CD14-positive monocyte (primary cell): ENCODE measurements at regions not wholly inside any gene's neighbourhood (a gene's known extent, or its start where the extent isn't known, plus 50 kb on each side); places are given as distances from the start of the nearest gene placed in this dataset.

Source experiments
- DNase-seq, 3 donors: peaks; one replicate each; pipeline ENCODE4 v3.0.0-alpha.2; 2011 to 2022
- H2AFZ ChIP-seq: 2 replicates; pipeline ENCODE4 v1.6.0; 2012; ENCODE audit warnings: mild to moderate bottlenecking, low read depth, low read length, inconsistent platforms; ENCODE audit not compliant: insufficient read depth, poor library complexity, severe bottlenecking
- H3K27ac ChIP-seq, 2 donors: 1 replicate in 1 of 2; 2 replicates in 1 of 2; pipeline ENCODE4 v1.5.1; 2012 to 2013; ENCODE audit warnings: low read length in 2 of 2, control low read depth in 1 of 2, inconsistent platforms in 1 of 2, low read depth in 1 of 2, mild to moderate bottlenecking in 1 of 2
- H3K27me3 ChIP-seq, 2 donors: one replicate each; pipeline versions ENCODE4 v1.6.0 to v1.6.1; 2011 to 2013; ENCODE audit warnings: low read length in 2 of 2; ENCODE audit not compliant: control insufficient read depth in 2 of 2, insufficient read depth in 2 of 2
- H3K36me3 ChIP-seq, 2 donors: replicated peaks in 1 of 2; 1 replicate in 1 of 2; 2 replicates in 1 of 2; pipeline versions ENCODE4 v1.5.1 to v1.6.1; 2012 to 2013; ENCODE audit warnings: low read length in 2 of 2, control low read depth in 1 of 2, inconsistent platforms in 1 of 2, mild to moderate bottlenecking in 1 of 2; ENCODE audit not compliant: insufficient read depth in 2 of 2, control insufficient read depth in 1 of 2
- H3K4me1 ChIP-seq, 2 donors: 1 replicate in 1 of 2; 2 replicates in 1 of 2; pipeline versions ENCODE4 v1.5.1 to v1.6.1; 2012 to 2013; ENCODE audit warnings: low read length in 2 of 2, control low read depth in 1 of 2, inconsistent platforms in 1 of 2, mild to moderate bottlenecking in 1 of 2, moderate library complexity in 1 of 2; ENCODE audit not compliant: insufficient read depth in 2 of 2, control insufficient read depth in 1 of 2
- H3K4me2 ChIP-seq: replicated peaks from 2 replicates; pipeline ENCODE3; 2012; ENCODE audit warnings: low read length, moderate library complexity, mild to moderate bottlenecking; ENCODE audit not compliant: poor library complexity, severe bottlenecking; ENCODE audit errors: extremely low read depth
- H3K4me3 ChIP-seq, 3 experiments: fragments of 200-600 bp in 1 of 3; sonication (generic) in 1 of 3; replicated peaks in 1 of 3; 1 replicate in 2 of 3; 2 replicates in 1 of 3; pipeline ENCODE4 v1.5.1; 2011 to 2013; ENCODE audit warnings: low read length in 3 of 3, mild to moderate bottlenecking in 3 of 3, control low read depth in 2 of 3, low read depth in 2 of 3, inconsistent platforms in 1 of 3, moderate library complexity in 1 of 3
- H3K79me2 ChIP-seq: 2 replicates; pipeline ENCODE4 v1.6.0; 2012; ENCODE audit warnings: mild to moderate bottlenecking, control low read depth, inconsistent platforms, low read length, moderate library complexity; ENCODE audit not compliant: insufficient read depth
- H3K9ac ChIP-seq: 2 replicates; pipeline ENCODE4 v1.6.0; 2017; ENCODE audit warnings: low read length, mild to moderate bottlenecking; ENCODE audit not compliant: insufficient read depth, poor library complexity, severe bottlenecking
- H3K9me3 ChIP-seq, 2 donors: replicated peaks in 1 of 2; 1 replicate in 1 of 2; 2 replicates in 1 of 2; pipeline versions ENCODE4 v1.5.1 to v1.6.1; 2012 to 2013; ENCODE audit warnings: low read length in 2 of 2, control low read depth in 1 of 2; ENCODE audit not compliant: control insufficient read depth in 1 of 2, insufficient read depth in 1 of 2
- H4K20me1 ChIP-seq: 2 replicates; pipeline ENCODE4 v1.6.0; 2012; ENCODE audit warnings: mild to moderate bottlenecking, low read length, control low read depth, moderate library complexity; ENCODE audit not compliant: insufficient read depth
- H3K27ac Mint-ChIP-seq, 7 donors: one replicate each; pipeline ENCODE4 v1.8.0; 2020; ENCODE audit warnings: mild to moderate bottlenecking in 7 of 7, mixed read lengths in 7 of 7, moderate library complexity in 6 of 7, inconsistent platforms in 2 of 7
- H3K27me3 Mint-ChIP-seq, 3 donors: one replicate each; pipeline ENCODE4 v1.8.0; 2021 to 2022; ENCODE audit warnings: low read depth in 3 of 3, mild to moderate bottlenecking in 3 of 3, mixed read lengths in 3 of 3, moderate library complexity in 3 of 3, inconsistent platforms in 1 of 3
- H3K36me3 Mint-ChIP-seq, 2 donors: one replicate each; pipeline ENCODE4 v1.8.0; 2020; ENCODE audit warnings: mixed read lengths in 2 of 2, inconsistent platforms in 1 of 2, mild to moderate bottlenecking in 1 of 2
- H3K4me1 Mint-ChIP-seq: one replicate; pipeline ENCODE4 v1.8.0; 2020; ENCODE audit warnings: mild to moderate bottlenecking, mixed read lengths
- H3K4me3 Mint-ChIP-seq, 2 donors: one replicate each; pipeline ENCODE4 v1.8.0; 2020; ENCODE audit warnings: mild to moderate bottlenecking in 2 of 2, mixed read lengths in 2 of 2, moderate library complexity in 1 of 2
- H3K9me3 Mint-ChIP-seq, 7 donors: one replicate each; pipeline ENCODE4 v1.8.0; 2020 to 2022; ENCODE audit warnings: mixed read lengths in 7 of 7, mild to moderate bottlenecking in 6 of 7, moderate library complexity in 6 of 7, inconsistent platforms in 2 of 7
- WGBS: methylation state at CpG from one replicate; pipeline ENCODE4 v1.1.5; 2013; ENCODE audit warnings: missing lambda C conversion rate; ENCODE audit not compliant: insufficient coverage; 5-methylcytosine and 5-hydroxymethylcytosine counted together
- intact Hi-C, 2 donors: fragments of 100-400 bp; cut with micrococcal nuclease; formaldehyde crosslinking; loops; one replicate each; pipeline versions ENCODE4 v1.15.0 to v1.15.1; 2023
- TF ChIP-seq, protein P1 (sequence below): fragments of 200-600 bp; IDR thresholded peaks from one replicate; pipeline ENCODE4 v1.8.0; 2022; ENCODE audit warnings: antibody characterized with exemption, mild to moderate bottlenecking

DNA sequence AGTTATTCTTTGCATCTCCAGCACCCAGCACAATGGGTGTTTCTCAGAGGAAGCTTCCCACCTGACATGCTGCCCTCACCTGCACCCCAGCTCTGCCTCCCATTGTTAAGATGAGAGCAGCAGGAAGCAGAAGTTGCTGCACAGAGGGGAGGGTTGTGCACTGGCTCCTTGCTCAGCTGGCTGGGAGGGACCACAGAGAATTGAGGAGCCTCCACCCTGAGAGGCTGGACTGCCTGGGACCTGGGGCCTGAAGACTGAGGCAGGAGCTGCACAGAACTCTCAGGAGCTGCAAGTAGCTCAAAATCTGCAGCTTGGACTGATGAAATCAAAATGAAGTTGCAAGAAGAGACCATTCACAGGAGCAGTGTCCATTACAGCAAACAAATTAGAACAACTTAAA lies 222.3 kb upstream of the LINGO1 start:
- Histone ChIP-seq H3K9ac (no peak overlapping the region), H3K4me2 (no peak overlapping the region), H3K4me1 (peaks cover 0 to 6% of the 10 kb centered on the region in 2 donors), H3K9me3 (no peaks in the 10 kb centered on the region), H3K27me3 (peaks cover 0 to 6% of the 10 kb centered on the region in 2 donors), H3K4me3 (no peak overlapping the region), H3K27ac (no peak overlapping the region), H3K79me2 (no peaks in the 10 kb centered on the region), H2AFZ (no peak overlapping the region), H4K20me1 (no peaks in the 10 kb centered on the region), H3K36me3 (no peaks in the 10 kb centered on the region)
- no peak for DNase-seq
- Mint-ChIP-seq H3K27me3 (peaks cover 5 to 27% (median 16%) of the 10 kb centered on the region in 3 donors), H3K9me3 (peaks cover 2 to 13% (median 7%) of the 10 kb centered on the region in 7 donors), H3K27ac (no peak overlapping the region), H3K36me3 (no peaks in the 10 kb centered on the region), H3K4me1 (peaks cover 7% of the 10 kb centered on the region), H3K4me3 (no peak overlapping the region)
- intact Hi-C loops, result no loop called here
- TF ChIP-seq, protein P1, sequence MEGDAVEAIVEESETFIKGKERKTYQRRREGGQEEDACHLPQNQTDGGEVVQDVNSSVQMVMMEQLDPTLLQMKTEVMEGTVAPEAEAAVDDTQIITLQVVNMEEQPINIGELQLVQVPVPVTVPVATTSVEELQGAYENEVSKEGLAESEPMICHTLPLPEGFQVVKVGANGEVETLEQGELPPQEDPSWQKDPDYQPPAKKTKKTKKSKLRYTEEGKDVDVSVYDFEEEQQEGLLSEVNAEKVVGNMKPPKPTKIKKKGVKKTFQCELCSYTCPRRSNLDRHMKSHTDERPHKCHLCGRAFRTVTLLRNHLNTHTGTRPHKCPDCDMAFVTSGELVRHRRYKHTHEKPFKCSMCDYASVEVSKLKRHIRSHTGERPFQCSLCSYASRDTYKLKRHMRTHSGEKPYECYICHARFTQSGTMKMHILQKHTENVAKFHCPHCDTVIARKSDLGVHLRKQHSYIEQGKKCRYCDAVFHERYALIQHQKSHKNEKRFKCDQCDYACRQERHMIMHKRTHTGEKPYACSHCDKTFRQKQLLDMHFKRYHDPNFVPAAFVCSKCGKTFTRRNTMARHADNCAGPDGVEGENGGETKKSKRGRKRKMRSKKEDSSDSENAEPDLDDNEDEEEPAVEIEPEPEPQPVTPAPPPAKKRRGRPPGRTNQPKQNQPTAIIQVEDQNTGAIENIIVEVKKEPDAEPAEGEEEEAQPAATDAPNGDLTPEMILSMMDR, result no peak

DNA sequence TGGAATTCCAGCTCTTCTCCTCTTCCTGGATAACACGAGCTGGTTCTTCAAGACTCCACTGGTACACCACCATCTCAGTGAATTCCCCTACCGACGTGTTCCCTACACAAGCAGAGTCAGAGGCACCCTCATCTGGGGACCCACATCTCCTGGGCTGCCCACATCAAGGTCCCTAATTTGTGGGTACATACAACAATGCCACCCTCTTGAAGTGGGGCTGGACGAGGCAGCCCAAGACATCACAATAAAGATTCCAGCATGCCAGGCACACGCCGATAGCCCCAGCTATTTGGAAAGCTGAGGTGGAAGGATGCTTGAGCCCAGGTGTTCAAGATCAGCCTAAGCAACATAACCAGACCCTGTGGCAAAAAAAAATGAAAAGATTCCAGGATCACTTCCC lies 221.2 kb upstream of the LINGO1 start:
- Mint-ChIP-seq H3K27me3 (peaks cover 5 to 27% (median 14%) of the 10 kb centered on the region in 3 donors), H3K4me3 (no peak overlapping the region), H3K27ac (no peak overlapping the region), H3K9me3 (peaks cover 2 to 24% (median 9%) of the 10 kb centered on the region in 7 donors), H3K36me3 (no peaks in the 10 kb centered on the region), H3K4me1 (peaks cover 5% of the 10 kb centered on the region)
- TF ChIP-seq, protein P1, result no peak
- intact Hi-C loops, result no loop called here
- Histone ChIP-seq H2AFZ (no peak overlapping the region), H3K27ac (no peak overlapping the region), H3K4me2 (no peak overlapping the region), H3K9ac (no peak overlapping the region), H3K36me3 (no peaks in the 10 kb centered on the region), H3K27me3 (peaks cover 0 to 6% of the 10 kb centered on the region in 2 donors), H3K4me3 (no peak overlapping the region), H3K79me2 (no peaks in the 10 kb centered on the region), H3K4me1 (peaks cover 0 to 4% of the 10 kb centered on the region in 2 donors), H3K9me3 (no peaks in the 10 kb centered on the region), H4K20me1 (no peaks in the 10 kb centered on the region)
- WGBS, result 90% methylated on average over 3 of the region's 6 CpGs
- DNase-seq, result no peak
